ENCODE measurements at regions not wholly inside any gene's neighbourhood (a gene's known extent, or its start where the extent isn't known, plus 50 kb on each side); places are given as distances from the start of the nearest gene placed in this dataset. TPM values are rescaled to one million over a fixed set of nuclear protein-coding genes. Genes with fewer than 3 reads are reported as not detected.

Small RNA genes lying in the stretch of these regions (microRNA-seq; reads per million reads assigned to microRNA genes)
- gene AC099799.1 (ENCODE audit: insufficient read depth, insufficient read length) = not detected
- gene RN7SL117P (ENCODE audit: insufficient read depth, insufficient read length) = not detected
- not detected for gene RNA5SP87 (ENCODE audit: insufficient read depth, insufficient read length)

Small RNA genes lying in the stretch of these regions (small RNA-seq; reads per million reads assigned to genes)
- 0 reads per million in 5 experiments for gene AC099799.1
- gene RN7SL117P = 0 reads per million in 5 experiments
- 0 to 3.6 (median 0.08) reads per million in 5 experiments for gene RNA5SP87

Measured in IMR-90 (cell line).